Natural killer cell (primary cell): ENCODE measurements at regions not wholly inside any gene's neighbourhood (a gene's known extent, or its start where the extent isn't known, plus 50 kb on each side); places are given as distances from the start of the nearest gene placed in this dataset.

Source experiments
- ATAC-seq, 3 donors: fragments of 150-1000 bp in 2 of 3; fragments of 200-7000 bp in 1 of 3; cut with Tn5 transposase; 1 replicate in 1 of 3; 2 replicates in 2 of 3; pipeline ENCODE4 v1.10.0; 2021; ENCODE audit warnings: mild to moderate bottlenecking in 2 of 3, moderate library complexity in 2 of 3
- DNase-seq, 2 donors: peaks; one replicate each; pipeline versions ENCODE4 v3.0.0 to v3.0.0-alpha.2; 2013 to 2021; ENCODE audit warnings: mixed read lengths in 1 of 2
- H3K27ac ChIP-seq: one replicate; pipeline ENCODE4 v1.5.1; 2013; ENCODE audit warnings: mild to moderate bottlenecking, low read length
- H3K27me3 ChIP-seq: one replicate; pipeline ENCODE4 v1.6.1; 2013; ENCODE audit warnings: low read length; ENCODE audit not compliant: control insufficient read depth, insufficient read depth
- H3K36me3 ChIP-seq: one replicate; pipeline ENCODE4 v1.6.1; 2013; ENCODE audit warnings: low read length; ENCODE audit not compliant: control insufficient read depth, insufficient read depth
- H3K4me1 ChIP-seq: one replicate; pipeline ENCODE4 v1.6.1; 2013; ENCODE audit warnings: low read length; ENCODE audit not compliant: control insufficient read depth, insufficient read depth
- H3K4me3 ChIP-seq: one replicate; pipeline ENCODE4 v1.5.1; 2013; ENCODE audit warnings: low read length
- H3K9me3 ChIP-seq: one replicate; pipeline ENCODE4 v1.6.1; 2013; ENCODE audit warnings: low read length; ENCODE audit not compliant: control insufficient read depth, insufficient read depth
- H3K27ac Mint-ChIP-seq, 2 donors: one replicate each; pipeline ENCODE4 v1.8.0; 2022; ENCODE audit warnings: mild to moderate bottlenecking in 2 of 2, mixed read lengths in 2 of 2, moderate library complexity in 1 of 2
- H3K27me3 Mint-ChIP-seq, 2 donors: one replicate each; pipeline ENCODE4 v1.8.0; 2022; ENCODE audit warnings: low read depth in 2 of 2, mixed read lengths in 2 of 2
- H3K36me3 Mint-ChIP-seq: one replicate; pipeline ENCODE4 v1.8.0; 2022; ENCODE audit warnings: mixed read lengths
- H3K4me1 Mint-ChIP-seq, 2 donors: one replicate each; pipeline ENCODE4 v1.8.0; 2022; ENCODE audit warnings: mixed read lengths in 2 of 2
- H3K4me3 Mint-ChIP-seq: one replicate; pipeline ENCODE4 v1.8.0; 2022; ENCODE audit warnings: mild to moderate bottlenecking, moderate library complexity, mixed read lengths
- H3K9me3 Mint-ChIP-seq, 2 donors: one replicate each; pipeline ENCODE4 v1.8.0; 2022; ENCODE audit warnings: mixed read lengths in 2 of 2
- WGBS: methylation state at CpG from one replicate; pipeline ENCODE4 v1.1.7; 2013; ENCODE audit warnings: missing lambda C conversion rate; ENCODE audit not compliant: insufficient coverage; 5-methylcytosine and 5-hydroxymethylcytosine counted together
- intact Hi-C: fragments of 100-400 bp; cut with micrococcal nuclease; formaldehyde crosslinking; loops from one replicate; pipeline ENCODE4 v1.14.2; 2022
- TF ChIP-seq, protein P1 (sequence below): fragments of 200-600 bp; IDR thresholded peaks from one replicate; pipeline ENCODE4 v1.8.0; 2022; ENCODE audit warnings: antibody characterized with exemption

DNA sequence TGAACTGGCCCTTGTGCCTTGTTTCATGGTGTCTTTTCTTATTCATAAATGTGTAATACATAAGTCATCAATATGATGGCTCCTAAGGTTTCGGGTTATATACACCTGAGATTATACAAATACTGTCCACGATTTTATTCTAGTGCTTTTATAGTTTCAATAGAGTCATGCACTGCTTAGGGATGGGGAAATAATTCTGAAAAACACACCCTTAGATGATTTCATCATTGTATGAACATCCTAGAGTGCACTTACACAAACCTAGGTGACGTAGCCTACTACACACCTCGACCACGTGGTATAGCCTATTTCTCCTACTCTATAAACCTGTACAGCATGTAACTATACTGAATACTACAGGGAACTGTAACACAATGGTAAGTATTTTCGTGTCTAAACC, 988.8 kb upstream of the NR2F2 start:
- DNase-seq (no peak), ATAC-seq (no peak)
- Mint-ChIP-seq H3K36me3 (peaks cover 5% of the 10 kb centered on the region), H3K9me3 (no peaks in the 10 kb centered on the region), H3K4me1 (no peaks in the 10 kb centered on the region), H3K4me3 (no peak overlapping the region), H3K27me3 (peaks cover 13 to 48% of the 10 kb centered on the region in 2 donors), H3K27ac (no peak overlapping the region)
- no peak overlapping the region for H3K4me3 ChIP-seq
- H3K9me3 ChIP-seq: no peaks in the 10 kb centered on the region
- H3K36me3 ChIP-seq: no peaks in the 10 kb centered on the region
- TF ChIP-seq, protein P1, sequence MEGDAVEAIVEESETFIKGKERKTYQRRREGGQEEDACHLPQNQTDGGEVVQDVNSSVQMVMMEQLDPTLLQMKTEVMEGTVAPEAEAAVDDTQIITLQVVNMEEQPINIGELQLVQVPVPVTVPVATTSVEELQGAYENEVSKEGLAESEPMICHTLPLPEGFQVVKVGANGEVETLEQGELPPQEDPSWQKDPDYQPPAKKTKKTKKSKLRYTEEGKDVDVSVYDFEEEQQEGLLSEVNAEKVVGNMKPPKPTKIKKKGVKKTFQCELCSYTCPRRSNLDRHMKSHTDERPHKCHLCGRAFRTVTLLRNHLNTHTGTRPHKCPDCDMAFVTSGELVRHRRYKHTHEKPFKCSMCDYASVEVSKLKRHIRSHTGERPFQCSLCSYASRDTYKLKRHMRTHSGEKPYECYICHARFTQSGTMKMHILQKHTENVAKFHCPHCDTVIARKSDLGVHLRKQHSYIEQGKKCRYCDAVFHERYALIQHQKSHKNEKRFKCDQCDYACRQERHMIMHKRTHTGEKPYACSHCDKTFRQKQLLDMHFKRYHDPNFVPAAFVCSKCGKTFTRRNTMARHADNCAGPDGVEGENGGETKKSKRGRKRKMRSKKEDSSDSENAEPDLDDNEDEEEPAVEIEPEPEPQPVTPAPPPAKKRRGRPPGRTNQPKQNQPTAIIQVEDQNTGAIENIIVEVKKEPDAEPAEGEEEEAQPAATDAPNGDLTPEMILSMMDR: no peak
- 87% methylated on average over 3 of the region's 6 CpGs for WGBS
- no peak overlapping the region for H3K27ac ChIP-seq
- H3K27me3 ChIP-seq: peaks cover 7% of the 10 kb centered on the region
- intact Hi-C loops: no loop called here
- no peaks in the 10 kb centered on the region for H3K4me1 ChIP-seq

DNA sequence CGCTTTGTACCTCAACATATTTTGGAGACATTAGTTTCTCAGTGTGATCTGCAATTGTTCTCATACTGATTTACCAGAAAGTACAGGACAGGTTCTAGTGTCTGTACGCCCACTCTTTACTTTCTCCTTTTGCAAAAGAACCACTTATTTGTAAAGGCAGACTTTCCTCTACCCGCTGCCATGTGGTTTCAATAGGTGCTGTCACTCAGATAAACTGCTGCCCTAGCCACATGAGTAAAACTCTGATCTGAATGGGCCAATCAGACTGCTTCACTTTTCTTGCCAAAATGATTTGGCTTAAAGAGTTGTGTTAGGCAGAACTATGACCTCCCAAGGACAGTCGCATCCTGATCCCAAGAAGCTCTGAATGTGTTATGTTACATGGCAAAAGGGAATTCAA, 984.6 kb upstream of the NR2F2 start:
- DNase-seq (no peak), ATAC-seq (no peak)
- Mint-ChIP-seq H3K9me3 (no peaks in the 10 kb centered on the region), H3K36me3 (no peaks in the 10 kb centered on the region), H3K4me1 (no peaks in the 10 kb centered on the region), H3K27me3 (peaks cover 8 to 33% of the 10 kb centered on the region in 2 donors), H3K27ac (no peak overlapping the region), H3K4me3 (no peak overlapping the region)
- H3K4me3 ChIP-seq: no peak overlapping the region
- peaks cover 7% of the 10 kb centered on the region for H3K27me3 ChIP-seq
- 78% methylated on average over 4 of the region's 4 CpGs for WGBS
- H3K27ac ChIP-seq: no peak overlapping the region
- no peaks in the 10 kb centered on the region for H3K4me1 ChIP-seq
- intact Hi-C loops: no loop called here
- H3K36me3 ChIP-seq: no peaks in the 10 kb centered on the region
- TF ChIP-seq, protein P1: no peak
- H3K9me3 ChIP-seq: no peaks in the 10 kb centered on the region

- 89% methylated on average over 4 of the region's 5 CpGs for WGBS
- Histone ChIP-seq H3K27ac (no peak overlapping the region), H3K4me1 (no peaks in the 10 kb centered on the region), H3K4me3 (no peak overlapping the region), H3K9me3 (no peaks in the 10 kb centered on the region), H3K27me3 (peaks cover 5% of the 10 kb centered on the region), H3K36me3 (no peaks in the 10 kb centered on the region)
- ATAC-seq (no peak), DNase-seq (no peak)
- H3K27ac Mint-ChIP-seq: no peak overlapping the region
- no peaks in the 10 kb centered on the region for H3K36me3 Mint-ChIP-seq
- H3K9me3 Mint-ChIP-seq: no peaks in the 10 kb centered on the region
- TF ChIP-seq, protein P1: no peak
- intact Hi-C loops: no loop called here
- H3K4me3 Mint-ChIP-seq: no peak overlapping the region
- H3K4me1 Mint-ChIP-seq: no peaks in the 10 kb centered on the region
- peaks cover 8 to 30% of the 10 kb centered on the region in 2 donors for H3K27me3 Mint-ChIP-seq
These were observed 983.6 kb upstream of the NR2F2 start for GRCh38 chr15:95346721-95347475.

GRCh38 chr15:95347837-95348236, 982.7 kb upstream of the NR2F2 start:
- no peak overlapping the region for H3K27ac Mint-ChIP-seq
- Histone ChIP-seq H3K27ac (no peak overlapping the region), H3K4me1 (no peaks in the 10 kb centered on the region), H3K4me3 (no peak overlapping the region), H3K36me3 (no peaks in the 10 kb centered on the region), H3K9me3 (no peaks in the 10 kb centered on the region), H3K27me3 (peaks cover 3% of the 10 kb centered on the region)
- WGBS: 79% methylated on average over 1 of the region's 1 CpG
- no peaks in the 10 kb centered on the region for H3K4me1 Mint-ChIP-seq
- ATAC-seq: no peak
- H3K36me3 Mint-ChIP-seq: no peaks in the 10 kb centered on the region
- H3K4me3 Mint-ChIP-seq: no peak overlapping the region
- no peak for DNase-seq
- peaks cover 12 to 20% of the 10 kb centered on the region in 2 donors for H3K27me3 Mint-ChIP-seq
- TF ChIP-seq, protein P1: no peak
- intact Hi-C loops: no loop called here
- no peaks in the 10 kb centered on the region for H3K9me3 Mint-ChIP-seq
